OCI-LY3 (cell line): ENCODE measurements at regions not wholly inside any gene's neighbourhood (a gene's known extent, or its start where the extent isn't known, plus 50 kb on each side); places are given as distances from the start of the nearest gene placed in this dataset.

Source experiments
- EZH2phosphoT487 ChIP-seq: fragments of 200-600 bp; shearing (Covaris generic); IDR thresholded peaks from 2 replicates; pipeline ENCODE4 v1.6.1; 2018; ENCODE audit warnings: antibody characterized with exemption, mixed run types, low read depth
- TF ChIP-seq, protein P1 (sequence below): fragments of 200-600, 300-600 bp; sonication (generic); IDR thresholded peaks from 2 replicates; pipeline ENCODE4 v1.5.1; 2014; ENCODE audit warnings: antibody characterized with exemption, low read length, low read depth

DNA sequence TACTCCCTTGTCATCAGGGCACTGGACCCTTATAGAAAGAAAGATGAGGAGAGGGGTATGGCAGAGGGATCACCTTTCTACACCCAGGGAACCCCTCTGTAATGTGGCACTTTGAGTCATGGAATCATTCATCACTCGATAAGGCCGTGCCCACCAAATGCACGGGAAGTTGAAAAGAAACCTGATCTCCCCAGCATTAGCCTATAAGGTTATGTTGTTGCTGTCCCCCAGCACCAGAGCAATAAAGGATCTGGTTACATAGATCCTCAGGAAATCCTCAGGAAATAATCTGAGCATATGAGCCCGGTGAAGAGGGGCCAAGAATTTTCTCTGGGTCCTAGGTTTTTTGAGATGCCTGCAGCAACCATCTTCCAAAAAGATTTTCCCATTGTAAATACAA, 148.8 kb upstream of the CRY1 start:
- TF ChIP-seq, protein P1, sequence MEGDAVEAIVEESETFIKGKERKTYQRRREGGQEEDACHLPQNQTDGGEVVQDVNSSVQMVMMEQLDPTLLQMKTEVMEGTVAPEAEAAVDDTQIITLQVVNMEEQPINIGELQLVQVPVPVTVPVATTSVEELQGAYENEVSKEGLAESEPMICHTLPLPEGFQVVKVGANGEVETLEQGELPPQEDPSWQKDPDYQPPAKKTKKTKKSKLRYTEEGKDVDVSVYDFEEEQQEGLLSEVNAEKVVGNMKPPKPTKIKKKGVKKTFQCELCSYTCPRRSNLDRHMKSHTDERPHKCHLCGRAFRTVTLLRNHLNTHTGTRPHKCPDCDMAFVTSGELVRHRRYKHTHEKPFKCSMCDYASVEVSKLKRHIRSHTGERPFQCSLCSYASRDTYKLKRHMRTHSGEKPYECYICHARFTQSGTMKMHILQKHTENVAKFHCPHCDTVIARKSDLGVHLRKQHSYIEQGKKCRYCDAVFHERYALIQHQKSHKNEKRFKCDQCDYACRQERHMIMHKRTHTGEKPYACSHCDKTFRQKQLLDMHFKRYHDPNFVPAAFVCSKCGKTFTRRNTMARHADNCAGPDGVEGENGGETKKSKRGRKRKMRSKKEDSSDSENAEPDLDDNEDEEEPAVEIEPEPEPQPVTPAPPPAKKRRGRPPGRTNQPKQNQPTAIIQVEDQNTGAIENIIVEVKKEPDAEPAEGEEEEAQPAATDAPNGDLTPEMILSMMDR: no peak
- no peak for TF ChIP-seq EZH2phosphoT487
